Natural killer cell (primary cell): ENCODE measurements at regions not wholly inside any gene's neighbourhood (a gene's known extent, or its start where the extent isn't known, plus 50 kb on each side); places are given as distances from the start of the nearest gene placed in this dataset.

Experiments
- ATAC-seq, 3 donors: fragments of 150-1000 bp in 2 of 3; fragments of 200-7000 bp in 1 of 3; cut with Tn5 transposase; 1 replicate in 1 of 3; 2 replicates in 2 of 3; pipeline ENCODE4 v1.10.0; 2021; ENCODE audit warnings: mild to moderate bottlenecking in 2 of 3, moderate library complexity in 2 of 3
- DNase-seq, 2 donors: peaks; one replicate each; pipeline versions ENCODE4 v3.0.0 to v3.0.0-alpha.2; 2013 to 2021; ENCODE audit warnings: mixed read lengths in 1 of 2
- H3K27ac ChIP-seq: one replicate; pipeline ENCODE4 v1.5.1; 2013; ENCODE audit warnings: mild to moderate bottlenecking, low read length
- H3K27me3 ChIP-seq: one replicate; pipeline ENCODE4 v1.6.1; 2013; ENCODE audit warnings: low read length; ENCODE audit not compliant: control insufficient read depth, insufficient read depth
- H3K36me3 ChIP-seq: one replicate; pipeline ENCODE4 v1.6.1; 2013; ENCODE audit warnings: low read length; ENCODE audit not compliant: control insufficient read depth, insufficient read depth
- H3K4me1 ChIP-seq: one replicate; pipeline ENCODE4 v1.6.1; 2013; ENCODE audit warnings: low read length; ENCODE audit not compliant: control insufficient read depth, insufficient read depth
- H3K4me3 ChIP-seq: one replicate; pipeline ENCODE4 v1.5.1; 2013; ENCODE audit warnings: low read length
- H3K9me3 ChIP-seq: one replicate; pipeline ENCODE4 v1.6.1; 2013; ENCODE audit warnings: low read length; ENCODE audit not compliant: control insufficient read depth, insufficient read depth
- H3K27ac Mint-ChIP-seq, 2 donors: one replicate each; pipeline ENCODE4 v1.8.0; 2022; ENCODE audit warnings: mild to moderate bottlenecking in 2 of 2, mixed read lengths in 2 of 2, moderate library complexity in 1 of 2
- H3K27me3 Mint-ChIP-seq, 2 donors: one replicate each; pipeline ENCODE4 v1.8.0; 2022; ENCODE audit warnings: low read depth in 2 of 2, mixed read lengths in 2 of 2
- H3K36me3 Mint-ChIP-seq: one replicate; pipeline ENCODE4 v1.8.0; 2022; ENCODE audit warnings: mixed read lengths
- H3K4me1 Mint-ChIP-seq, 2 donors: one replicate each; pipeline ENCODE4 v1.8.0; 2022; ENCODE audit warnings: mixed read lengths in 2 of 2
- H3K4me3 Mint-ChIP-seq: one replicate; pipeline ENCODE4 v1.8.0; 2022; ENCODE audit warnings: mild to moderate bottlenecking, moderate library complexity, mixed read lengths
- H3K9me3 Mint-ChIP-seq, 2 donors: one replicate each; pipeline ENCODE4 v1.8.0; 2022; ENCODE audit warnings: mixed read lengths in 2 of 2
- WGBS: methylation state at CpG from one replicate; pipeline ENCODE4 v1.1.7; 2013; ENCODE audit warnings: missing lambda C conversion rate; ENCODE audit not compliant: insufficient coverage; 5-methylcytosine and 5-hydroxymethylcytosine counted together
- intact Hi-C: fragments of 100-400 bp; cut with micrococcal nuclease; formaldehyde crosslinking; loops from one replicate; pipeline ENCODE4 v1.14.2; 2022
- TF ChIP-seq, protein P1 (sequence below): fragments of 200-600 bp; IDR thresholded peaks from one replicate; pipeline ENCODE4 v1.8.0; 2022; ENCODE audit warnings: antibody characterized with exemption

DNA sequence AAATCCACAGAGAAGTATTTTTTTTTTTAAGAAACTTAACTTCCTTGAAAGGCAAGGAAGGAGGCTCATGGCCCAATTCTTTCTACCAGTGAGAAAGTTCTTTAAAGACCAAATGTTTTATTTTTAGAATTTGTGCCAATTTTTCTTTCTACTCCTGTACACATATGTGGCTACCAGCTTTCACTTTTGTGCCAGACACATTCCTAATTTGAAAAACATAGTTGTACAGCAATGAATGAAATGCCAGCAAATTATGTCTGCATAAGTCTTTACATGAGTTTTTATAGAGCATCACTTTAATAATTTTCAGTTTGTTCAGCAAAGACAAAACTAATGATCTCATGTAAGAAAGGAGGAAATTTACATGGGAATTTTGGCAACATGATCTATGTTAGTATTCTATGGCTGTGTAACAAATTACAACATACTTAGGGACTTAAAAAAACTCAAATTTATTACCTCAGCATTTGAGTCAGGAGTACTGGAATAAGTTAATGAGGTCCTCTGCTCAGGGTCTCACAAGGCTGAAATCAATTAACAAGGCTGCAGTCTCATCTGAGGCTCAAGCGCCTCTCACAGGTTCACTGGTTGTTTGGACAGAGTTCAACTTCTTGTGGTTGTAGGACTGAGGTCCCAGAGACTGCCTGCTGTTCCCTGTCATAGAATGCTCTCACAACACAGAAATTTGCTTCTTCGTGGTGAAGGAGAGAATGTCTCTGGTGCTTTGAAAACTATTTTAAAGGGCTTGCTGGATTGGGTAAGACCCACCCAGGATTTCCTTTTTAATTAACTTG, 678.2 kb upstream of the FAM241A start:
- H3K36me3 ChIP-seq, result no peaks in the 10 kb centered on the region
- no peak overlapping the region for H3K27ac ChIP-seq
- no peaks in the 10 kb centered on the region for H3K27me3 Mint-ChIP-seq
- H3K4me1 Mint-ChIP-seq, result no peaks in the 10 kb centered on the region
- H3K27ac Mint-ChIP-seq, result no peak overlapping the region
- H3K9me3 ChIP-seq, result peaks cover 4% of the 10 kb centered on the region
- H3K4me3 ChIP-seq, result no peak overlapping the region
- peaks cover 0 to 4% of the 10 kb centered on the region in 2 donors for H3K9me3 Mint-ChIP-seq
- no peak overlapping the region for H3K4me3 Mint-ChIP-seq
- intact Hi-C loops, result no loop called here
- ATAC-seq (no peak), DNase-seq (no peak)
- no peaks in the 10 kb centered on the region for H3K36me3 Mint-ChIP-seq
- 94% methylated on average over 1 of the region's 2 CpGs for WGBS
- TF ChIP-seq, protein P1, sequence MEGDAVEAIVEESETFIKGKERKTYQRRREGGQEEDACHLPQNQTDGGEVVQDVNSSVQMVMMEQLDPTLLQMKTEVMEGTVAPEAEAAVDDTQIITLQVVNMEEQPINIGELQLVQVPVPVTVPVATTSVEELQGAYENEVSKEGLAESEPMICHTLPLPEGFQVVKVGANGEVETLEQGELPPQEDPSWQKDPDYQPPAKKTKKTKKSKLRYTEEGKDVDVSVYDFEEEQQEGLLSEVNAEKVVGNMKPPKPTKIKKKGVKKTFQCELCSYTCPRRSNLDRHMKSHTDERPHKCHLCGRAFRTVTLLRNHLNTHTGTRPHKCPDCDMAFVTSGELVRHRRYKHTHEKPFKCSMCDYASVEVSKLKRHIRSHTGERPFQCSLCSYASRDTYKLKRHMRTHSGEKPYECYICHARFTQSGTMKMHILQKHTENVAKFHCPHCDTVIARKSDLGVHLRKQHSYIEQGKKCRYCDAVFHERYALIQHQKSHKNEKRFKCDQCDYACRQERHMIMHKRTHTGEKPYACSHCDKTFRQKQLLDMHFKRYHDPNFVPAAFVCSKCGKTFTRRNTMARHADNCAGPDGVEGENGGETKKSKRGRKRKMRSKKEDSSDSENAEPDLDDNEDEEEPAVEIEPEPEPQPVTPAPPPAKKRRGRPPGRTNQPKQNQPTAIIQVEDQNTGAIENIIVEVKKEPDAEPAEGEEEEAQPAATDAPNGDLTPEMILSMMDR, result no peak
- no peaks in the 10 kb centered on the region for H3K4me1 ChIP-seq
- no peaks in the 10 kb centered on the region for H3K27me3 ChIP-seq

DNA sequence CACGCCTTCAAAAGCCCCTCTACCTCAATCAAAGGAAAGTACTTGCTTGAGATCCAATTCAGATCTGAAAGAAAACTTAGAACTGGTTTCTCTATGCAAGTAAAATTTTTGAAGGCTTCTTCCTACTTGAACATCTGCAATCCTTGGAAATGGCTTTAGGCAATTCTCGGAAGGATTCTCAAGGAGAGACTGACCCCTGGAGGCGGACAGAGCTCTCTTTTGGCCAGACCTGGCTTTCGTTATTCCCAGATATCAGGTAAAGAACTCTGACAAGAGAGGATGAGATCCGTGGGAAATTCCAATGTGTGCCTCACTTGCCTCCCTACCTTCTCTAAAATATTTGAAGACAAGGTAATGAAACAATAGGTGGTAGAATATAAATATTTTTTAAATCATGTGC, 670.3 kb upstream of the FAM241A start:
- H3K9me3 ChIP-seq, result no peaks in the 10 kb centered on the region
- 30% methylated on average over 4 of the region's 5 CpGs for WGBS
- H3K36me3 ChIP-seq, result no peaks in the 10 kb centered on the region
- H3K4me1 ChIP-seq, result no peaks in the 10 kb centered on the region
- H3K27me3 Mint-ChIP-seq, result no peaks in the 10 kb centered on the region
- no peak overlapping the region for H3K27ac ChIP-seq
- H3K27ac Mint-ChIP-seq, result no peak overlapping the region
- TF ChIP-seq, protein P1, result no peak
- H3K36me3 Mint-ChIP-seq, result no peaks in the 10 kb centered on the region
- no peak for DNase-seq
- H3K4me3 Mint-ChIP-seq, result no peak overlapping the region
- H3K4me3 ChIP-seq, result no peak overlapping the region
- no peaks in the 10 kb centered on the region for H3K4me1 Mint-ChIP-seq
- peaks cover 4 to 6% of the 10 kb centered on the region in 2 donors for H3K9me3 Mint-ChIP-seq
- no peaks in the 10 kb centered on the region for H3K27me3 ChIP-seq
- intact Hi-C loops, result no loop called here
- ATAC-seq, result no peak

DNA sequence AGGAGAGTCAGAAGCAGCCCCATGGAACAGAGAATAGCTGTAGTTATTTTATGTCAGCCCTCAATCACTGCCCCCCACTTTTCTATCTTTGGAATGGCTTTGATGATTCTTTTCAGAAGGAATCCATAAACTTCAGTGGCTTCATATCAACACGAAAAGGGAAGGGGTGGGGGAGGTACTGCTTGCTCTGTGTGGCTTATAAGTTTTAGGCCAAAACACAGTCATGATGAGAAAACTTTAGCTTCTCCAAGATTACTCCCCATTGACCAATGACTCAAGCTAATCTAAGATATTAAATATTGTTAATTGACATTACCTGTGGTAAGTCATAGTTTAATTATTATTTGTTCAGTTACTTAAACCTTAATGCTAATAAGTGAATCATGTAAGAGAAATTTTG, 669.6 kb upstream of the FAM241A start:
- Histone ChIP-seq H3K4me1 (no peaks in the 10 kb centered on the region), H3K36me3 (no peaks in the 10 kb centered on the region), H3K9me3 (no peaks in the 10 kb centered on the region), H3K27ac (no peak overlapping the region), H3K27me3 (no peaks in the 10 kb centered on the region), H3K4me3 (no peak overlapping the region)
- no peaks in the 10 kb centered on the region for H3K36me3 Mint-ChIP-seq
- intact Hi-C loops, result no loop called here
- no peaks in the 10 kb centered on the region for H3K4me1 Mint-ChIP-seq
- no peak for ATAC-seq
- no peak for DNase-seq
- no peaks in the 10 kb centered on the region for H3K27me3 Mint-ChIP-seq
- WGBS, result 83% methylated on average over 1 of the region's 1 CpG
- H3K9me3 Mint-ChIP-seq, result peaks cover 4 to 6% of the 10 kb centered on the region in 2 donors
- H3K4me3 Mint-ChIP-seq, result no peak overlapping the region
- H3K27ac Mint-ChIP-seq, result no peak overlapping the region
- TF ChIP-seq, protein P1, result no peak

DNA sequence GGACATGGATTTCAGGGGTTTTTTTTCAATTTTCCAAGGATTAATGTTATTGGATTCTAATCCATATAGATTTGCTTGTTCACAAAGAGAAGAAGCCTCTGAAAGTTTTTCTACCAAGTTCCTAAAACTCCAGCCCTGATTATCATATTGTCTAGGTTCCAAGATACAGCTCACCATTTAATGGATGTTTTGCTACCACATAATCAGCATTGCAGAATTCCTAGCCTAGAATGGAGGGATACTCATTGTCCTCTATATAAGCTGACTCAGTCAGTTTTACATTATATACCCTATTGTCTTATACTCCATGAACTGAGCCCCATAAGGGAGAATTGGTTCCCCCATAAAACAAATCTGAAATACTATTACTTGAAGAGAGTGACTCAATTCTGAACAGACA, 664.7 kb upstream of the FAM241A start:
- Mint-ChIP-seq H3K4me3 (no peak overlapping the region), H3K4me1 (no peaks in the 10 kb centered on the region), H3K9me3 (peaks cover 9 to 12% of the 10 kb centered on the region in 2 donors), H3K36me3 (peaks cover under 1% of the 10 kb centered on the region), H3K27ac (no peak overlapping the region), H3K27me3 (no peaks in the 10 kb centered on the region)
- TF ChIP-seq, protein P1, result no peak
- Histone ChIP-seq H3K4me3 (no peak overlapping the region), H3K9me3 (peaks cover 4% of the 10 kb centered on the region), H3K27me3 (no peaks in the 10 kb centered on the region), H3K4me1 (no peaks in the 10 kb centered on the region), H3K27ac (no peak overlapping the region), H3K36me3 (no peaks in the 10 kb centered on the region)
- intact Hi-C loops, result no loop called here
- DNase-seq, result no peak
- no peak for ATAC-seq
